HTR-8/SVneo (cell line): ENCODE measurements at regions not wholly inside any gene's neighbourhood (a gene's known extent, or its start where the extent isn't known, plus 50 kb on each side); places are given as distances from the start of the nearest gene placed in this dataset.

Experiments
- DNase-seq: peaks from one replicate; pipeline ENCODE4 v3.0.0; 2011; ENCODE audit warnings: low spot score, mixed read lengths; ENCODE audit not compliant: insufficient read length
- FAIRE-seq: peaks from 2 replicates; lab custom pipeline; 2011; peaks lifted over from hg19 to GRCh38; lab: Jason Lieb, UNC

GRCh38 chr2:18430996-18431748, 129.3 kb downstream of the RDH14 start:
- FAIRE-seq, result no peak

DNA sequence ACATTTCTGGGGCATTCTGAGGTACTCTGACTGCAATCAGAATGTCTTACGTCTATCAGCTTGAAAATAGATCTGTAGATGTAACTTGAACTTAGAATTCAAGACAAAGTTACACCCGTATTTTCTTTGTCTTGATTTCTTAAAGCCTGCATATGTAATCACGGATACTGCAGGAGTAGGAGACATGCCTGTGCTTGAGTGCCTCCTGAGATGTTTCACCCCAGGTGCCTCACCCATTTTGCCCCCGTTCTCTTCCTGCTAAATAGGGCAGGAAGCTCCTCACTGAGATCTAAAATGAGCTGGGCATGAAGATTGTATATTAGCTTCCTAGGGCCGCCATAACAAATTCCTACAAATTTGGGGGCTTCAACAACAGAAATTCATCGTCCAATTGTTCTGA, 131.9 kb downstream of the RDH14 start:
- DNase-seq (no peak), FAIRE-seq (no peak)

More at GRCh38 chr2:18430996-18431748, 129.3 kb downstream of the RDH14 start:
- no peak for DNase-seq

- no peak for FAIRE-seq
- no peak for DNase-seq
Measured at GRCh38 chr2:18427762-18428161, 132.7 kb downstream of the RDH14 start.

- DNase-seq (no peak), FAIRE-seq (no peak)
Measured at GRCh38 chr2:18426174-18426573, 134.3 kb downstream of the RDH14 start.

DNA sequence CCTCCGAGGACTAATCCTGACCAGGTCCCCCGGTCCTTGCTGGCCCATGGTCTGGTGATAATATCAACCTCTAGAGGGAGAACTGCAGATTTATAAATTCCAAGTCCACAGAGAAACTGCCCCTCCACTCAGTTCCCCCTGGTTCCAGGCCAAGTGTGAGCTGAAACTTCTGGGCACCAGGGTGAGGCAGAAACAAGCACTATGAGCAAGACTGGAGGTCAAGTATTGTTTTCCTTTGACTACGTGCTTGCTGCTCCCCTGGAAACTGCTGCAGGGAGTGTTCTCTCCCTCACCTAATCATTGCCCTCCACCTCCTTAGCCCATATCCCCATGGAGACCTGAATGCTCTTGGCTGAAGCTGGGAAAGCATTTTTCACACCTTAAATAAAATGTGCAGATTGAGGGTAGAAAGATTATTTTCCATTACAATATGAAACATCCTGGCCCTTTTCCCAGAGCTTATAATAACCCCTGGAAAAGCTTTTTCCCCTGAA, 135.2 kb downstream of the RDH14 start:
- no peak for FAIRE-seq

DNA sequence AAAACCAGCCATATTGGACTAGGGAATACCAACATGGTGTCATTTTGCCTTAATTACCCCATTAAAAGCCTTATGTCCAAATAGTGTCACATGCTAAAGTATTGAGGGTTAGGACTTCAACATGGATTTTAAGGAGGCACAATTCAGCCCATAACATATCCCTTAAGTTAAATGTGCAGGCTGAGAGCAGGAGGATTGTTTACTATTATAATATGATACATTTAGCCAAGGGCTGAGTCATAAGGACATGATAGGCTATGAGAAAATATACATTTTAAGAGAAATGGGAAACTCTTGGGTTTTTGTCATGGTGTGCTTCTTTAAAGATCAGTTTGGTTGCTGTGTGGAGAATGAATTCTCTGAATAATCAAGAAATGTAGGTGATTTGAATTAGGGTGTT, 136.8 kb downstream of the RDH14 start:
- DNase-seq, result no peak
- FAIRE-seq, result no peak

More for the DNA sequence above, 135.2 kb downstream of the RDH14 start:
- DNase-seq, result no peak

DNA sequence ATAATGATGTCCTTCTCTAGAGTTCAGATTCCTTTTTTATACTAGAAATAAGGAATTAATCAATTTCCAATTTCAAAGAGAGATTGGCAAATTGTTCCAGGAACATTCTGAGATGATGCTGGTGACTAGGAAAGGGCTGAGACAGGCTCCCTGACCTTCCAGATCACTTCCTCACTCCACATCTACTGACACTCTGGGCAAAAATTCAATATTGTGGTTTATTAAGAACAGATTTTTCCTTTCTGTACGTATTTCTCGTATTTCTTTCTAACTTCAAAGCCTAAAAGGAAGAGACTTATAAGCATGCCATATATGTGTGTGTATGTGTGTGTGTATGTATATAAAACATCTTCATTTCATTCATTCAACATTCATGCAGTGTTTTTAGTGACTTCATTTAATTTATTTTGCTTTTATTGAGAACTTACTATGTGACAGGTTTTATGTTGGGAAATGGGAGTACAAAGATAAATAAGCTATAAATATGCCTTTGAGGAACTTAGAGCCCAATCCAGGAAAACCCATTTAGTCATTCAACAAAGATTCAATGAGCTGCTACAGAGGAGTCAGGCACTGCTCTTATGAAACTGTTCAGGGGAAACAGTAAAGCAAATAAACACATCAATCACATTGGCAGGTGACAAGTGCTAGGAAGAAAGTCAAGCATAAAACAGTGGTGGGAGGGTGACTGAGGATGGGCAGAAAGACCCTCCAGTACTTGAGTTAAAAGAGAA, 137.9 kb downstream of the RDH14 start:
- no peak for FAIRE-seq
- no peak for DNase-seq

GRCh38 chr2:18413676-18414396, 146.6 kb downstream of the RDH14 start:
- DNase-seq, result peak; percentile 56
- peak; percentile 60 for FAIRE-seq

DNA sequence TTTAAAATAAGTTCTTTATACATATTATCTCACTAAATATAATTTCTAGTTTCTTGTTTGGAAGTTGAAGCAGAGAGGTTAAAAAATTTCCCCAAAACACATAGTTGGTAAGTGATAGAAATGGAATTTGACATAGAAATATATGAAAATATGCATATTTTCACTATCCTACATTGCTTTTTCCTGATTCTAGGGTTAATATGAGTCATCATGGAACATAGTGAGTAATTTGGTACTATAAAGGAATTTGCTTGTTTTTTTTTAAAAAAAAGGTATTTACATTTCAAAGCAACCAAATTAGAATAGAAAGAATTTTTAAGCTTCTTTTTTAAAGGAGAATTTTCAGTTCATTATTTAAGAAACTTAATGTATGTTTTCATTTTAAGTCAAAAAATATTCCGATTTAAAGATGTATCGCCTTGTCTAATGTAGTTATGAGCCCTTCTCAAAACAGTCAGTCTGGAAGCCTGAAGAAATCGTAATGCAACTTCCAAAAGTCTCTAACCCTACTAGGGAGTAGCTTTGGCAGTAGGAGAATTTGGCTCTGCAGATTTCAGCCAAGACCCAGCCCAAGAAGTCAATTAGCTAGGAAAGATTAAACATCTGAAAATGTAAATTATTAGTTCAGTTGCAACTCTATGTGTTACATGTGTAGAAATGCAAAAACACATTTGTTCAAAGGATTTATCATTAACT, 147.3 kb downstream of the RDH14 start:
- DNase-seq (no peak), FAIRE-seq (no peak)

GRCh38 chr2:18411626-18412025, 148.8 kb downstream of the RDH14 start:
- no peak for FAIRE-seq
- DNase-seq, result no peak

GRCh38 chr2:18410543-18410942, 149.9 kb downstream of the RDH14 start:
- FAIRE-seq (no peak), DNase-seq (no peak)

- FAIRE-seq, result no peak
- DNase-seq, result no peak
Measured at GRCh38 chr2:18408638-18409037, 151.8 kb downstream of the RDH14 start.

- DNase-seq (no peak), FAIRE-seq (no peak)
Measured at GRCh38 chr2:18406219-18406618, 154.2 kb downstream of the RDH14 start.

GRCh38 chr2:18404708-18405107, 155.7 kb downstream of the RDH14 start:
- DNase-seq (no peak), FAIRE-seq (no peak)

DNA sequence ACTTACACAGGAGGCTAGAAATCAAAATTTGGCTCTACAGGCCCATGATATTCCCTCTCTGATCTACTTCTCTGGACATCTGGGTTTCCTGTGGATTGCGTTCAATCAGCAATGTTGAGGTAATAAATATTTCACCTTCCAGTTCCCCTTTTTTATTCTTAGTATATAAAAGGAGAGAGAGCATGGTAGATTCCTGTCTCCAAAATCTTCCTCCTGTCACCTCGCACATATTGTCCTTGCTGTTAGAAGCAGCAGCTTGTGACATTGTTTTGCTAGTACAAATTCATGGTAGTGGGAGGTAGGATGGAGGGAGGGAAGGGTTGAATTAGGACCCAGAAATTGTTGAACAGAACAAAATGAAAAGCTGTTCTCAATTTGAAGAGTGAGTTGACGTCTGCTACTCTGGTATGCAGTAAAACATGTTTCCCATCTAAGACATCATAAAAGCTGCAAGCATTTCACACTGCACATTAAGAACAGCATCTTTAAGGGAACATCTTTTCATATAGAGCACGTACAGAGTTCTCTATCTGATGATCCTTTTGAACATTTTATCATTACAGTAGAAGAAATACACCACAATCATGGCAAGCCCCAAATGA, 156.4 kb downstream of the RDH14 start:
- FAIRE-seq (peak; percentile 4), DNase-seq (no peak)

DNA sequence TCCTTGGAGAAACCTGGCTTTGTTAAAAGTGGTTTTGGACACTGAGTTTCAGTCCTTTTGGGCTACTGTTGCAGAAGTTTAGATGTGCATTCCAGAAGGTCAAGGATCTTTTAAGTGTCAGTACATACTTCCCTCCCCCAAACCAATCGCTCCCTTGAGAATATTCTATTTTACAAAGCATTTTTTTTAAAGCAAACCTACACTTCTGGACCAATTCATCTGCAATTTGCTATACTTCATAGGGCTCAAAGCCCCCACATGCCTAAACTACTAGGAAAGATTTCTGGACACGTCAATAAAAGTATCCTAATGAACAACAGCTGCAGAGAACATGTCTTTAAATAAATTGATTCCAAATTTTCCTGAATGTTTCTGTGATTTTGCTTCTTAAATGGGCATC, 157.6 kb downstream of the RDH14 start:
- DNase-seq (no peak), FAIRE-seq (no peak)

DNA sequence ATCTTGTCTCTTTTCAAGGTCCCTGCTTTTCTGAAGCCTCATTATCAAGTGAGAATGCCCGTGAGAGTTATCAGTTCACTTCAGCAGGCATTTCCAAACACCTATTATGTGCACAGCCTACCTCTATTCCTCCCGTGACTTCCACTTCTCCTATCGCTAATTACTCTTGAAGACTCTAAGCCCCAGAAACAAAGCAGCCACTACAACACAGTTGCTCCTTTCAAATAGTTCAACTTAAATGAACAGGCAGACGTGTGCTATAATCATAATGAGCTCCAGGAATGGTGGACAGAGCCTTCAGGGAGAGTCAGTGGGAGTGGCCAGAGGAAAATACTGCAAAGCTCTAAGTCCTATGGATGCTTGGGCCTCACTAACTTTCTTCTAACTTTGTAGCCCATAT, 159.0 kb downstream of the RDH14 start:
- FAIRE-seq (no peak), DNase-seq (no peak)

- DNase-seq (no peak), FAIRE-seq (no peak)
Measured at GRCh38 chr2:18399601-18400000, 160.9 kb downstream of the RDH14 start.

- FAIRE-seq, result no peak
Measured at GRCh38 chr2:18398833-18399232, 161.6 kb downstream of the RDH14 start.

More at GRCh38 chr2:18398833-18399232, 161.6 kb downstream of the RDH14 start:
- no peak for DNase-seq
